ENCODE measurements at regions not wholly inside any gene's neighbourhood (a gene's known extent, or its start where the extent isn't known, plus 50 kb on each side); places are given as distances from the start of the nearest gene placed in this dataset.

DNA sequence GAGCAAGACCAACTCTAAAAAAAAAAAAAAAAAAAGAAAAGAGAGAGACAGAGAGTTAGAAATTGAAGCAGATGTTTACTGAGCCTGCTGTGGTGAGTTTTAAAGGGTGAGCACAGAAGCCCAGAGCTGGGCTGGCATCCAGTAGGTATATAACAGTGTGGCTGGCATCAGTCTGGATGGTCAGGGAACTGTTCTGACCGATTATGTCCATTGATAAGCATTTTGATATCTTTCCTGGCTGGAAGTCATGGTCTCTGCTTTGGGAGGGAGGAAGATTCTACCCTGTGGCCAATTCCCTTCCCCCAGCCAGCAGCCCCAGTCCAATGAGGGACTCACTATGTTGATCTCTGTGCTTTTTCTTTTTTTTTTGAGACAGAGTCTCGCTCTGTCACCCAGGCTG, 65.2 kb upstream of the PODXL start:
- CTCF ChIA-PET, result no interaction called here
- peaks cover 3% of the 10 kb centered on the region for H3K27me3 Mint-ChIP-seq (ENCODE audit: low read depth)

DNA sequence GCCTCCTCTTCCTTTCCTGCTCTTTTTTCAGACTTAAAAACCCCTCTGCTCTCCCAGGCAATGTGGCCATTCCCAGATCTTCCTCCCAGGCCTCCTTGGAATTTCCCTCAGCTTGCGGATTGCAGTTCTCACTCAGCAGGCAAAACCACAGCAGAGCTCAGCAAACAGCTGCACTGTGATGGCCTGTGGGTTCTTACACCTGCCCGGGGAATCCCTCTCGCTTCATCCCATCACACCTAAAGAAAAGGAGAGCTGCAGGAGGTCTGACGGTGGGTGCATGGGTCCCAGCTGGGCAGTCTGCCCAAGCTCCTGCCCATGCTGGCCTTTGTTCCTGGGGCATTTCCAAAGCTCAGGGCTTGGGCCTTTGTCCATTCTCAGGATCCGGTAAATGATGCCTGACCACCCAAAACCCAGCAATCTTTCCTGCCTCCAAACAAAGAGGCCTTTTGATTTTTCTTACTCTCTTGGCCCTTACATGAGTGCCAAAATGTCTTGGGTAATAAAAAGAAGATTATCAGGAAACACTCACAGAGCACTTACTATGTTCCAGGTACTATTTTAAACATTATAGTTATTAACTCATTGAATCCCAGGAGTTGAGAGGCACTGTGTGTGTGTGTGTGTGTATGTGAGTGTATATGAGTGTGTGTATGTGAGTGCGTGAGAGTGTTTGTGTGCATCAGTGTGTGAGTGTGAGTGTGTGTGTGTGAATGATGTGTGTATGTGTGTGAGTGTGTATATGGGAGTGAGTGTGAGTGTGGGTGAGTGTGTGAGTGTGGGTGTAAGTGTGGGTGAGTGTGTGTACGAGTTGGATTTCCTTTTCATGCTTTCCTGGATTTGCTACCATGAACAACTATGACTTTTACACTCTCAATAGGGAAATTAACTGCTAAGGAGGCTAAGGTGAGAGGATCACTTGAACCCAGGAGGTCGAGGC, 64.5 kb upstream of the PODXL start:
- ATAC-seq (no peak), DNase-seq (no peak)
- Mint-ChIP-seq H3K4me1 (ENCODE audit: low read depth) (no peaks in the 10 kb centered on the region), H3K27ac (no peak overlapping the region), H3K27me3 (ENCODE audit: low read depth) (peaks cover 3% of the 10 kb centered on the region), H3K36me3 (ENCODE audit: low read depth) (no peaks in the 10 kb centered on the region), H3K4me3 (no peak overlapping the region), H3K9me3 (ENCODE audit: insufficient read depth) (no peaks in the 10 kb centered on the region)
- CTCF ChIA-PET, result no interaction called here
- POLR2A ChIA-PET, result no interaction called here

More for the DNA sequence above, 65.2 kb upstream of the PODXL start:
- H3K4me1 Mint-ChIP-seq (ENCODE audit: low read depth), result no peaks in the 10 kb centered on the region
- POLR2A ChIA-PET, result no interaction called here
- H3K36me3 Mint-ChIP-seq (ENCODE audit: low read depth), result no peaks in the 10 kb centered on the region
- H3K4me3 Mint-ChIP-seq, result no peak overlapping the region
- ATAC-seq (no peak), DNase-seq (no peak)
- H3K9me3 Mint-ChIP-seq (ENCODE audit: insufficient read depth), result no peaks in the 10 kb centered on the region
- no peak overlapping the region for H3K27ac Mint-ChIP-seq

DNA sequence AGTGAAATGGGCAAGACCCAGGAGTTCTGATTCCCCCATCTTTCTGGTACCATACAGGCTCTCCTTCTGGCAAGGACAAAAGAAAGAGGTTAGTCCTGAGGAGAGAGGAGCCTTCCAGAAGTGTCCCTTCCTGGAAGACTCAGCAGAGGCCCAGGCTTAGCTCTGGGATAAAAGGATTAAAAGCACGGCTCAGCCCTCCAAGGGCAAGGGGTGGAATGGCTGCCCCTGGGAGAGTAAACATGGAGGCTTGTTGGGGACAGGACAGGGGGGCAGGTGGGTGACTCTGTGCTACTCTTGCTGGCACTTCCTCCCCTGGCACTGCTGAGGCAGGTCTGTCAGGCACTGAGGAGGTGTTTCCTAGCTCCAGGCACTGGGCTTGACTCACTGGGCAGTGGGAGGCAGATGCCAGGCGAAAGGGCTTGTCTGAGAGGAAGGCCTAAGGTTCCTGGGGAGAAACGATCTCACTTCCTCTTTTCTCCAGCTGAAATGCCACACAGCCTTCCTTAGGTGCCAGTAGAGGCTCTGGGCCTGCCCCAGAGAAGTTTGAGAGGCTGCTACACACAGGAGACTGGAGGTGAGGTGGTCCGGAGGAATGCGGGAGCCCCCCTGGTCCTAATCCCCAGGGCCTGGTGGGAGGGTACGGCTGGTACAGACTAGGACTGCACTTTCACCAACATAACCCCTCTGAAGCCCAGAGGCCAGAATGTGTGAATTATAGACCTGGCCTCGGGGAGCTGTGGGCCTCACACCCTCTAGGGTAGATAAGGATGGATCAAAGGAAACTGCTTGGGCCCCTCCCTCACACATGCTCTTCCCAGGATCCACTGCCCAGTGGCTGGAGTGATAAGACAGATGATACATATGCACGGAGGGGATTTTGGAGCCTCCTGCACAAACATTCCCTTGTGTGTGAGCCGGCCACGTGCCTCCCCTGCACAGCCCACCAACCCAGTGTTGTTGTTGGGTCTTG, 63.2 kb upstream of the PODXL start:
- ATAC-seq (no peak), DNase-seq (no peak)
- no peak overlapping the region for H3K4me3 Mint-ChIP-seq
- peaks cover 3% of the 10 kb centered on the region for H3K27me3 Mint-ChIP-seq (ENCODE audit: low read depth)
- CTCF ChIA-PET, result no interaction called here
- H3K36me3 Mint-ChIP-seq (ENCODE audit: low read depth), result no peaks in the 10 kb centered on the region
- H3K9me3 Mint-ChIP-seq (ENCODE audit: insufficient read depth), result no peaks in the 10 kb centered on the region
- peak overlapping the region; percentile 43 for H3K27ac Mint-ChIP-seq
- POLR2A ChIA-PET, result no interaction called here
- H3K4me1 Mint-ChIP-seq (ENCODE audit: low read depth), result no peaks in the 10 kb centered on the region

DNA sequence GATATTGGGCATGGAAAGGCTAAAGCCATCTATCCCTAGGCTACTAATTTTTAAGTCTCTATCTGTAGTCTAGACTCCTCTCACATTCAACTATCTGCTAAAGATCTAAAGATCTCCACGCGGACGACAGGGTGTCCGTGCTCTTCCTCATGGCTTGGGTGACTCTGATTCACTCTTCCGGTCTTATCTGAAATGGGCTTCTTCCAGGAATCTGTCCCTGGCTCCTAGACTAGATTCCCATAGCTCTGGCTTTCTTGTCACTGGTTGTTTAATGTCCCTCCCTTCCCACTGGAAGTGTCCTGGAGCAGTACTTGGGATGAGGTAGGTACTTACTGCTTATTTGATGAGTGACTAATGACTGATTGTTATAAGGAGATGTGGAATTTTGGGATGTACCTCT, 62.0 kb upstream of the PODXL start:
- ATAC-seq (no peak), DNase-seq (no peak)
- Mint-ChIP-seq H3K36me3 (ENCODE audit: low read depth) (no peaks in the 10 kb centered on the region), H3K4me1 (ENCODE audit: low read depth) (no peaks in the 10 kb centered on the region), H3K27ac (no peak overlapping the region), H3K27me3 (ENCODE audit: low read depth) (peaks cover 3% of the 10 kb centered on the region), H3K4me3 (no peak overlapping the region), H3K9me3 (ENCODE audit: insufficient read depth) (no peaks in the 10 kb centered on the region)
- ChIA-PET POLR2A (interaction anchor here (1.0 kb wide), 1 partner anchor 9 kb away, joined by 3 read pairs; no protein-coding TSS in a partner anchor), CTCF (no interaction called here)

DNA sequence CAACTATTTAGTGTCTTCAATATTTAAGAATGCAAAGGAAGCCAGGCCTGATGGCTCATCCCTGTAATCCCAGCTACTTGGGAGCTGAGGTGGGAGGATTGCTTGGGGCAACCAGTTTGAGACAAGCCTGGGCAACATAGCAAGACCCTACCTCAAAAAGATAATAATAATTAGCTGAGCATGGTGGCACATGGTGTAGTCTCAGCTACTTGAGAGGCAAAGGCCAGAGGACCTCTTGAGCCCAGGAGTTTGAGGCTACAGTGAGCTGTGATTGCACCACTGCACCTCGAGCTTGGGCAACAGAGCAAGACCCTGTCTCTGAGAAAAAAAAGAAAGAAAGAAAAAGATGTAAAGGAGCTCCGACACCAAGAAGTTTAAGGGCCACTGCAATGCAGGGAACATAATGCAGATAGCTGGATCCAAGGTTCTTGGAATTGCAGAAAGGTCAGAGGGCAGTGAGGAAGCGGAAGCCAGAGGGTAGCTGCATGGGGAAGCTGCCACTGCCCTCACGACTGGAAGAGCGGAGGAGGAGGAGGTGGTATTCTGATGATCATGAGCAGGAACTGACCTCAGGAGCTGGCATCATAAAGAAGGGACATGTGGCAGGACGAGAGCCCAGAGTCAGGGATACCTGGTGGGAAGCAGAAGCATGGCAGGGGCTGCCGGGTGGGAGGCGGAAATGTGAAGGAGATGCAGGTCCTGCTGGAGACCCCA, 60.2 kb upstream of the PODXL start:
- no peaks in the 10 kb centered on the region for H3K9me3 Mint-ChIP-seq (ENCODE audit: insufficient read depth)
- ChIA-PET CTCF (no interaction called here), POLR2A (no interaction called here)
- H3K27ac Mint-ChIP-seq, result no peak overlapping the region
- H3K36me3 Mint-ChIP-seq (ENCODE audit: low read depth), result no peaks in the 10 kb centered on the region
- ATAC-seq (no peak), DNase-seq (no peak)
- peaks cover 3% of the 10 kb centered on the region for H3K27me3 Mint-ChIP-seq (ENCODE audit: low read depth)
- no peaks in the 10 kb centered on the region for H3K4me1 Mint-ChIP-seq (ENCODE audit: low read depth)
- H3K4me3 Mint-ChIP-seq, result no peak overlapping the region

DNA sequence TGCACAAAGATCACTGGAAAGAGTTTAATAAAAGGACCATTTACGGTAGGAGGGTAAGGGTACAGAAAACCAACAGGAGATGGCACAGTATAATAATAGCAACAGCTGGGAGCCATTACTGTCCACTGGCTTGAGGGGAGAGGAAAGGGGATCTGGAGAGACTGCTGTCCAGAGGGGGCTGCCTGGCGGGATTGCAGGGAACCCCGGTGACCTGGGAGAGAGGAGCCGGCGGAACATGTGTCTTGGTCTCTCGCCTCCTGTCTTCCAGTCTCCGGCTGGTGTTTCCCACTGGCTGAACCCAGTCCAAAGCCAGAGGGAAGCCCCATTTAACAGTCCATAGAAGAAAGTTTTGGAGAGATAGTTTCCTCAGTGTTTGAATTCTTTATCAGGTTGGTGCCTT, 57.5 kb upstream of the PODXL start:
- no peak for ATAC-seq
- no peak overlapping the region for H3K4me3 Mint-ChIP-seq
- no peak for DNase-seq
- no peaks in the 10 kb centered on the region for H3K27me3 Mint-ChIP-seq (ENCODE audit: low read depth)
- ChIA-PET CTCF (no interaction called here), POLR2A (no interaction called here)
- no peaks in the 10 kb centered on the region for H3K4me1 Mint-ChIP-seq (ENCODE audit: low read depth)
- no peak overlapping the region for H3K27ac Mint-ChIP-seq
- no peaks in the 10 kb centered on the region for H3K36me3 Mint-ChIP-seq (ENCODE audit: low read depth)
- no peaks in the 10 kb centered on the region for H3K9me3 Mint-ChIP-seq (ENCODE audit: insufficient read depth)

DNA sequence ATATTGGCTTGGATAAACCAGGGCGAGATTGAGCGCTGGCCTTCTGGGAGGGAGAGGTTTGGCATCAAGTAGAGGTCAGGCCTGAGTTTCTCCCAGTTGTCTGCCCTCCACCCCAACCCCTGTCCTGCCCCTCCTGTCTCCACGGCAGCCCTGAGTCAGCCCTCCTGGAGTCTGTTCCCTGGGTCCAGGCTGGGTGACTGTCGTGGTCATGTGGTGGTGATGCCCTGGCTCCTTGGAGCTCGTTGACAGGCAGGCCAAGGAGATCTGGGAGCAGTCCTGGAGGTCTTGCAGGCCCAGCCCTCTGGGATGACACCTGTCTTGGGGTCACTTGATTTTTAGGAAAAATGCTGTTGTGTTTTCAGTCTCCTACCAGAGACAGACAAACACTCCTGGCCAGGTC, 53.6 kb upstream of the PODXL start:
- POLR2A ChIA-PET, result no interaction called here
- H3K27ac Mint-ChIP-seq, result no peak overlapping the region
- H3K4me1 Mint-ChIP-seq (ENCODE audit: low read depth), result no peaks in the 10 kb centered on the region
- no peaks in the 10 kb centered on the region for H3K9me3 Mint-ChIP-seq (ENCODE audit: insufficient read depth)
- CTCF ChIA-PET, result no interaction called here
- H3K4me3 Mint-ChIP-seq, result no peak overlapping the region
- ATAC-seq, result no peak
- no peak for DNase-seq
- H3K27me3 Mint-ChIP-seq (ENCODE audit: low read depth), result peaks cover 7% of the 10 kb centered on the region
- H3K36me3 Mint-ChIP-seq (ENCODE audit: low read depth), result no peaks in the 10 kb centered on the region

DNA sequence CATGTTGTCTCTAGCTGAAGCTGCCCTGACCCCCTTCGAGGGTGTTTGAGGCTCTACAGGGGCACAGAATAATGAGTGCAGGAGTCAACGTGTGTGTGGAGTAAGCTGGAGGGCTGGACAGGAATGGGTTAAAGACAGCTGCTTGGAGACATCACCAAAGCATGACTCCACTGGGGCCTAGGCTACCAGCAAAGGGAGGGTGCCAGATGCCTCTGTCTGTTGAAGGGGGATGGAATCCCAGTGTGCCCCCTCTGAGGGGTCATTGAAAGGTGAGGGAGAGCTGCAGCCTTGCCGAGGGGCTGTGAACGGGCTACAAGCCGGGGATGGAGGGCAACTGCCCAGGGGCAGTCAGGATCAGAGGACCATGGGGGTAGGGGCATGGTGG, 51.7 kb upstream of the PODXL start:
- ATAC-seq (no peak), DNase-seq (no peak)
- Mint-ChIP-seq H3K36me3 (ENCODE audit: low read depth) (no peaks in the 10 kb centered on the region), H3K27ac (no peak overlapping the region), H3K27me3 (ENCODE audit: low read depth) (peaks cover 11% of the 10 kb centered on the region), H3K4me1 (ENCODE audit: low read depth) (no peaks in the 10 kb centered on the region), H3K9me3 (ENCODE audit: insufficient read depth) (no peaks in the 10 kb centered on the region), H3K4me3 (no peak overlapping the region)
- ChIA-PET CTCF (no interaction called here), POLR2A (no interaction called here)

DNA sequence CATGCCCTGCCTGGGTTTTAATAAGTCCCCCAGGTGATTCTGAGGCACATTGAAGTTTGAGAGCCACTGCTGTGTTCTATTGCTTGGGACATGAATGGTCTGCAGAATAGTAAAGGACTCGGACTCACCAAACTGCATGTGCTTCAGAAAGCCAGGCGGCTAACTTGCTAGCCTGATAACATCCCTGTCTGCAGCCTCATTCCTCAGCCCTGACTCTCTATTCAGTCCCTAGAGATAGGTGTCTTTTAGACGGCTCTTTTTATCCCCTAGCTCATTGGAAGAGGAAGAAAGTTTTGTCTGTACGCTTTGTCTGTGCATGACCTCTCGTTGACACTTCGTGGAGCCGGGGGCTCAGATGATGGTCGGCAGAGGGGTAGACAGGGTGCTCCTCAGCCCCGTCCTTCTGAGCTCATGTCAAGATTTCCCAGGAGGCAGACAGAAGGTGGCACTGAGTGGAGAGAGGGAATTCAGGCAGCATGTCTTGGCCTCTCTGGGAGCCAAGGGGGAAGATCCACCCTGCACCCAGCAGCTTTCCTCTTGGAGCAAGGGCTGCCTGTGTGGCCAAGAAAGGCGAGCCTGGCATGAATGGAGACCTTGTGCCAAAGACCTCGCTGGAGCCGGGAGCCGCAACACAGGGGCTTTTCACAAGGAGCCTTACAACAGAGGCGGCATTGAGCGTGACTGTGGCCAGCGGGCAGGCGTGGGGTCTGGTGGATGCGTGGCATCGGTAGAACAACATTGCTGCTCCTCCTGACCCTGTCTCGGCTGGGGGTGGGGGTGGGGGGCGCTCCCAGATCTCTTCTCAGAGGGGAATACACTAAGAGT, 51.1 kb upstream of the PODXL start:
- POLR2A ChIA-PET, result no interaction called here
- CTCF ChIA-PET, result no interaction called here
- H3K4me3 Mint-ChIP-seq, result no peak overlapping the region
- H3K27me3 Mint-ChIP-seq (ENCODE audit: low read depth), result peaks cover 14% of the 10 kb centered on the region
- H3K4me1 Mint-ChIP-seq (ENCODE audit: low read depth), result no peaks in the 10 kb centered on the region
- DNase-seq (no peak), ATAC-seq (no peak)
- no peaks in the 10 kb centered on the region for H3K9me3 Mint-ChIP-seq (ENCODE audit: insufficient read depth)
- H3K27ac Mint-ChIP-seq, result no peak overlapping the region
- no peaks in the 10 kb centered on the region for H3K36me3 Mint-ChIP-seq (ENCODE audit: low read depth)

DNA sequence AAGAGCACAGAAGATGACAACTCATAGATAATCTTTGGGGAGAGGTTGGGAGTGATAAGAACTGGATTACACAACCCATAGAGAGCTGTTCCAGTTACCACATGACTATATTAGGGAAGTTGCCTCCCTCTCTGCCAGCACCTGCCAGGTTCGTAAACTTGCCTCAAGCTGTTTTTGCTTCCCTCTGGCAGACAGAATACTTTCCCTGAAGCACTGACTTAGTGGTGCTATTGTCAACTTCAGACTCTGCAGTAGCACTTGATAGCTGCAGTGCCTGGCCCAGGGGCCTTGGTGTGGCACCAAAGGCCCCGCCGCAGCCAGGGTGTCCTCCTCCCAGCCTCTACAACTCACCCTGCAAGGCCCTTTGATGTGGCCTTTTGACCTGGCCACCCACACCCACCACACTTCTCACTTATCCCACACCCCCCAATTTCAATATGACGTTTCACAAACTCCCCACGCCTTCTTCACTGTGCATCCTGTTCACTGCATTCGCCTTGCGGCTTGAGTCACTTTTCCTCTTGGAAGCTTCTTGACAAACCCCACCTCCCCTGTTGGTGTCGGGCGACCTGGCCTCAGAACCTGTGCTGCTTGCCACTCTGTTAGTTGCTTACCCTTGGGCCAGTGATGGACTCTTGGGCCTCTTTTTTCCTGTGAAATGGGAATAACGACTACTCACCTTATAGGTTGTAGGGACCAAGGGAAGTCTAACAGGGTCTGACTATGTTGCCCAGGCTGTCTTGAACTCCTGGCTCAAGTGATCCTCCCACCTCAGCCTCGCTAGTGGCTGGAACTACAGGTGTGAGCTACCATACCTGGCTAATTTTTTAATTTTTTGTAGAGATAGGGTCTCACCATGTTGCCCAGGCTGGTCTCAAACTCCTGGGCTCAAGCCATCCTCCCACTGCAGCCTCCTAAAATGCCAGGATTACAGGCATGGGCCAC, 50.2 kb upstream of the PODXL start:
- no peaks in the 10 kb centered on the region for H3K4me1 Mint-ChIP-seq (ENCODE audit: low read depth)
- POLR2A ChIA-PET, result no interaction called here
- no peaks in the 10 kb centered on the region for H3K9me3 Mint-ChIP-seq (ENCODE audit: insufficient read depth)
- H3K27ac Mint-ChIP-seq, result no peak overlapping the region
- CTCF ChIA-PET, result no interaction called here
- DNase-seq (no peak), ATAC-seq (no peak)
- H3K36me3 Mint-ChIP-seq (ENCODE audit: low read depth), result no peaks in the 10 kb centered on the region
- H3K27me3 Mint-ChIP-seq (ENCODE audit: low read depth), result peaks cover 14% of the 10 kb centered on the region
- H3K4me3 Mint-ChIP-seq, result no peak overlapping the region
